Aorta (tissue), 5 donors: ENCODE measurements at regions not wholly inside any gene's neighbourhood (a gene's known extent, or its start where the extent isn't known, plus 50 kb on each side); places are given as distances from the start of the nearest gene placed in this dataset.

ENCODE experiments used
- ATAC-seq: fragments of 200-7000 bp; cut with Tn5 transposase; one replicate; pipeline ENCODE4 v1.9.1; 2022; ENCODE audit warnings: moderate library complexity; ENCODE audit not compliant: low FRiP score
- DNase-seq, 2 donors: peaks; one replicate each; pipeline ENCODE4 v3.0.0-alpha.2; 2020
- H3K27ac ChIP-seq, 2 donors: one replicate each; pipeline ENCODE4 v1.5.1; 2013; ENCODE audit warnings: low read length in 2 of 2, mild to moderate bottlenecking in 2 of 2, moderate library complexity in 2 of 2, control low read depth in 1 of 2, inconsistent platforms in 1 of 2, low read depth in 1 of 2
- H3K27me3 ChIP-seq, 2 donors: one replicate each; pipeline ENCODE4 v1.6.1; 2013; ENCODE audit warnings: control low read depth in 1 of 2, low read length in 1 of 2, mild to moderate bottlenecking in 1 of 2, moderate library complexity in 1 of 2; ENCODE audit not compliant: insufficient read depth in 2 of 2, control insufficient read depth in 1 of 2
- H3K36me3 ChIP-seq, 2 donors: one replicate each; pipeline ENCODE4 v1.6.1; 2013; ENCODE audit warnings: control low read depth in 1 of 2, low read length in 1 of 2, mild to moderate bottlenecking in 1 of 2; ENCODE audit not compliant: insufficient read depth in 2 of 2, control insufficient read depth in 1 of 2
- H3K4me1 ChIP-seq, 2 donors: one replicate each; pipeline ENCODE4 v1.6.1; 2013; ENCODE audit warnings: low read length in 2 of 2, control low read depth in 1 of 2, mild to moderate bottlenecking in 1 of 2, moderate library complexity in 1 of 2; ENCODE audit not compliant: insufficient read depth in 2 of 2, control insufficient read depth in 1 of 2
- H3K4me3 ChIP-seq, 2 donors: one replicate each; pipeline ENCODE4 v1.5.1; 2013; ENCODE audit warnings: low read length in 2 of 2, control low read depth in 1 of 2, mild to moderate bottlenecking in 1 of 2
- H3K9me3 ChIP-seq: one replicate; pipeline ENCODE4 v1.6.1; 2013; ENCODE audit warnings: mild to moderate bottlenecking, low read length; ENCODE audit not compliant: control insufficient read depth
- WGBS, 2 donors: extraction: QIAGEN DNeasy Blood & Tissue Kit; methylation state at CpG; one replicate each; pipeline ENCODE4 v1.1.7; 2013; 5-methylcytosine and 5-hydroxymethylcytosine counted together
- intact Hi-C, 2 donors: fragments of 100-400 bp; cut with DNase I; formaldehyde crosslinking; loops; one replicate each; pipeline versions ENCODE4 v1.14.2 to v1.15.0; 2022
- donor health status: healthy with polysubstance abuse.
- donor health status: Bipolar disorder and iron deficiency.
- donor health status: DM: no; HTN: no; CAD: no.
- donor health status: DM: no; HTN: no; CAD: no.
- donor health status: DM: yes; HTN: yes; CAD: no.

DNA sequence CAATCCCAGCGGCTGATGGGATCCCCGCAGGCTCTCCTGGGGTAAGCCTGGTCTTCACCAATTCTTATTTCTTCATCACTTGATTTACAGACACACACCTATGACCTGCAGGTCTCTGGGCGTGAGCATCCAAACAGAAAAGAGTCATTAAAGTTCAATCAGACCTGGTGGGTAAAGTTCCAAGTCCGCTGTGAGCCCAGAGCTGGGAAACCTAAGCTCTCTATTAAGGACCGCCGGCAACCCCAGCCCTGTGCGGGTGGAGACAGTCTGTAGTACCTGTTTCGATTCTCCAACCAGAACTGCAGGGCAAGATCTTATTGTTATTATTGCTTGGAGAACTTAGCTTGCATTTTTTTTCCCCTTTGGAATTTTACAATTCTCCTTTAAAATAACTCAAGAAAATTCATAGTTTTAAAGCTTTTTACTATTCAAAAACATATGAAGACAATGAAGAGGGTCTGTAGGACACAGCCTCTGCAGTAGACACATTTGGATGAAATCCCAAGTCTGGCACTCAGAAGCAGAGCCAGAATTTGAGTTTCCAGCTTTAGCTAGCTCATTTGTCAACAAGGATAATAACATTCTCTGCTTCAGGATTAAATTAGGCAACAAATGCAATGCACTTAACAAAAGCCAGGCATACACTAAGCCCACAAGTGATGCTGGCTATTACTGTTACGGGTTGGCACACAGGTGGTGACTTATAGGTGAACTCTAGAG lies 376.4 kb downstream of the INSIG2 start:
- intact Hi-C loops, result no loop called here
- DNase-seq (no peak), ATAC-seq (no peak)
- Histone ChIP-seq H3K4me1 (no peaks in the 10 kb centered on the region), H3K9me3 (peaks cover 2% of the 10 kb centered on the region), H3K36me3 (no peaks in the 10 kb centered on the region), H3K27ac (no peak overlapping the region), H3K4me3 (no peak overlapping the region), H3K27me3 (no peaks in the 10 kb centered on the region)
- WGBS, 2 donors, result 70 to 73% methylated on average over 9 of the region's 9 CpGs

- H3K36me3 ChIP-seq, result no peaks in the 10 kb centered on the region
- intact Hi-C loops, result no loop called here
- ATAC-seq, result no peak
- no peaks in the 10 kb centered on the region for H3K27me3 ChIP-seq
- H3K4me3 ChIP-seq, result no peak overlapping the region
- no peaks in the 10 kb centered on the region for H3K4me1 ChIP-seq
- WGBS, 2 donors, result 62 to 65% methylated on average over 3 of the region's 3 CpGs
- H3K9me3 ChIP-seq, result peaks cover 2% of the 10 kb centered on the region
- no peak for DNase-seq
- H3K27ac ChIP-seq, result no peak overlapping the region
These were observed 375.8 kb downstream of the INSIG2 start for GRCh38 chr2:118464046-118464445.

GRCh38 chr2:118460425-118460824 lies 372.2 kb downstream of the INSIG2 start:
- no peaks in the 10 kb centered on the region for H3K4me1 ChIP-seq
- H3K27me3 ChIP-seq, result no peaks in the 10 kb centered on the region
- H3K4me3 ChIP-seq, result no peak overlapping the region
- DNase-seq (no peak), ATAC-seq (no peak)
- no peak overlapping the region for H3K27ac ChIP-seq
- no peaks in the 10 kb centered on the region for H3K36me3 ChIP-seq
- WGBS, 2 donors, result 79 to 87% methylated on average over 5 of the region's 5 CpGs
- no peaks in the 10 kb centered on the region for H3K9me3 ChIP-seq
- intact Hi-C loops, result no loop called here

DNA sequence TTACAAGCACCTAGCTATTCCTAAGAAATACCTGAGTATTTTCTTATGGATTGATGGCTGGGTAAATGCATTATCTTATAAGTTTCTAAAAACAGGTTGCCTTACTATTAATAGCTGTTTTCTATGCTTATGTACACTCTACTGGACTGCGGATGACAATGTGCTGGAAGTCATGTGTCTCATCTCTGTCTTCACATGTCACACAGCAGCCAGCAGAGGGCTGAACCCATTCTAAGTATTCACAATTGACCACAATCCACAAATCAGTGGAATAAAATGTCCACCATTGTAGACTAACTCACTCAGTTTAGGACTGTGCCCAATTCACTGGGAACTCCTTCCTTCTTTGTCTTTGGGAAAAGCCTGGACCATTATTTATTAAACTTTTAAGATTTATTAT lies 371.2 kb downstream of the INSIG2 start:
- ATAC-seq (no peak), DNase-seq (no peak)
- H3K36me3 ChIP-seq, result no peaks in the 10 kb centered on the region
- no peaks in the 10 kb centered on the region for H3K27me3 ChIP-seq
- intact Hi-C loops, result no loop called here
- H3K27ac ChIP-seq, result no peak overlapping the region
- H3K4me1 ChIP-seq, result no peaks in the 10 kb centered on the region
- WGBS, 2 donors, result 79 to 86% methylated on average over 1 of the region's 1 CpG
- H3K9me3 ChIP-seq, result no peaks in the 10 kb centered on the region
- H3K4me3 ChIP-seq, result no peak overlapping the region

DNA sequence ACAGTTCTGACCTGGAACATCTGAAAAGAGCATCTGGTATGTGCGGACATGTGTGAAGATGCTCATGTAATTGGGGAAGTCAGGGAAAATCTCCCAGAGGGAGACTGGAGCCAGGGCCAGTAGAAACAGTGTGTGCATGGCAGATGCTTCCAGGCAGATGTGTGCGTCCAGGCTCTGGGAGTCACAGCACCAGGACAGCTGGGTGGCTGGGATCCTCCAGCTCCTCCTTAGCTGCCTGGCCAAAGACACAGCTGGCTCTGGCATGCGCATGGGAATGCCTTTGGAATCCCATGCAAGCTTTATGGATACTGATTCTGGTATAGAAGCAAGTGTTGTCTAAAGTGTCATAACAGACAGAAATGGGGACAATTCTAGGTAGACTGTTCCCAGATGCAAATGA lies 369.7 kb downstream of the INSIG2 start:
- 79 to 82% methylated on average over 2 to 3 of the region's 3 CpGs for WGBS, 2 donors
- DNase-seq (no peak), ATAC-seq (no peak)

DNA sequence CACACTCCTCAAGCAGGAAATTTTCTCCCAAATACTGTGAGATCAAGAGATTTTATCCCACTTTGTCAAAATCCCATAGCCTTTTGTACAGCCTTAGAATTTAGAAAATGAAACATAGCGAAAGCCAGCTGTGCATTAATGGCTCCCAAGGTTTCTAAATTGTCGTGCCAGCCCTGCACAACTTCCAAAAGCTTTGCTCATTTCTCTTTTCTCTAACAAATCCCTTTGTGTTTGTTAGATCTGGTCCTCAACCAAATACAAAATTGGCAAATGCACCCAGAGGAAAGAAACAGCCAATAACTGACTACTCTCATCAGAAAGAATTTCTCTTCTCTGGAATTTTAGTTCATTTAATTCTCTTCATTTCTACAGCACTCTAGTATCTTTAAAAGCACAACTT lies 361.1 kb downstream of the INSIG2 start:
- ATAC-seq, result no peak
- no peaks in the 10 kb centered on the region for H3K4me1 ChIP-seq
- intact Hi-C loops, result no loop called here
- H3K27me3 ChIP-seq, result no peaks in the 10 kb centered on the region
- H3K36me3 ChIP-seq, result no peaks in the 10 kb centered on the region
- no peak overlapping the region for H3K4me3 ChIP-seq
- WGBS, 2 donors, result 72 to 79% methylated on average over 2 of the region's 2 CpGs
- no peaks in the 10 kb centered on the region for H3K9me3 ChIP-seq
- no peak for DNase-seq
- H3K27ac ChIP-seq, result no peak overlapping the region

More for the DNA sequence above, 369.7 kb downstream of the INSIG2 start:
- no peak overlapping the region for H3K4me3 ChIP-seq
- H3K4me1 ChIP-seq, result no peaks in the 10 kb centered on the region
- intact Hi-C loops, result no loop called here
- H3K9me3 ChIP-seq, result no peaks in the 10 kb centered on the region
- H3K27me3 ChIP-seq, result no peaks in the 10 kb centered on the region
- no peak overlapping the region for H3K27ac ChIP-seq
- H3K36me3 ChIP-seq, result no peaks in the 10 kb centered on the region

DNA sequence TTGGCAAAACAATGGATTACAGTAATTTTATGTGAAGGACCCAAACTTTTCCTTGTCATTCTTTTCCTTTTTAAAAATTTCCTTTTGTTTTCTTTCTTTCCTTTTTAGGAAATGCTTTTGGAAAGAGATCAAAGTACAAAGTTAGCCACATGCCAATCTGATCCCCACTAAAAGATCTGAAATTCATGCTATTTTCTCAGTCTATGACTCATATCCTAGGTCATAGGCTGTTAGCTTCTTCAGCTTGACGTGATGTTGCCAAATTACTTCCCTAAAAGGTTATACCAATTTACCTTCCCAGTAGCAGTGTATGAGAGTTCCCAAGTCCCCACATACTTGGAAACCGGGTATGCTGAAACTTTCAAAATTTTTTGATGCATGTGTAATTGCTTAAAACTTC lies 355.3 kb downstream of the INSIG2 start:
- Histone ChIP-seq H3K36me3 (no peaks in the 10 kb centered on the region), H3K27me3 (peaks cover 0 to 2% of the 10 kb centered on the region in 2 donors), H3K9me3 (peaks cover 1% of the 10 kb centered on the region), H3K27ac (no peak overlapping the region), H3K4me1 (no peaks in the 10 kb centered on the region), H3K4me3 (no peak overlapping the region)
- intact Hi-C loops, result no loop called here
- 5 to 11% methylated on average over 2 of the region's 2 CpGs for WGBS, 2 donors
- DNase-seq (no peak), ATAC-seq (no peak)

DNA sequence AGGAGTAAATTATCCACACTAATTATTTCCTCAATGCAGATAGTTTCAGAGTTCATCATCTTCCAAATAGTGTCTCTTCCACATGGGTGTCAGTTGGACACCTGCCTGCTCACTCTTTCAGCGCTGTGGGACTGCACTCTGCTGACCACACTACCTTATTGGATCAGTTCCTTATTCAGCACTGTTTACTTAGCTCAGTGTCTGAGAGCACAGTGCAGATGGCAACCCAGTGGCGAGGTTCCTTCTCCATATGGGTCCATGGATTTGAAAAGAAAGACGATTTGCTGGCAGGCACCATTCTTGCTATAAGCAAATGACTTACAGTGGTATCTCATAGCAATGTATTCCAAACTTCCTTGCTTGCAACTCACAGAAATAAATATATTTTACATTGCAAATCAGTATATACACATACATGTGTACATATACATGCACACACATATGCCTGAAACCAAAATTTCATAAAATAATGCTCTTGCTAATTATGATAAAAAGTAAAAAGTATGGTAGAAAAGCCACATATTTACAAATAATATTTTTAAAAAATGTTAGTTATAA lies 354.8 kb downstream of the INSIG2 start:
- no peaks in the 10 kb centered on the region for H3K4me1 ChIP-seq
- no peak overlapping the region for H3K4me3 ChIP-seq
- ATAC-seq (no peak), DNase-seq (no peak)
- intact Hi-C loops, result no loop called here
- H3K27ac ChIP-seq, result no peak overlapping the region
- peaks cover 0 to 2% of the 10 kb centered on the region in 2 donors for H3K27me3 ChIP-seq
- 77 to 78% methylated on average over 3 of the region's 3 CpGs for WGBS, 2 donors
- peaks cover 1% of the 10 kb centered on the region for H3K9me3 ChIP-seq
- H3K36me3 ChIP-seq, result no peaks in the 10 kb centered on the region

DNA sequence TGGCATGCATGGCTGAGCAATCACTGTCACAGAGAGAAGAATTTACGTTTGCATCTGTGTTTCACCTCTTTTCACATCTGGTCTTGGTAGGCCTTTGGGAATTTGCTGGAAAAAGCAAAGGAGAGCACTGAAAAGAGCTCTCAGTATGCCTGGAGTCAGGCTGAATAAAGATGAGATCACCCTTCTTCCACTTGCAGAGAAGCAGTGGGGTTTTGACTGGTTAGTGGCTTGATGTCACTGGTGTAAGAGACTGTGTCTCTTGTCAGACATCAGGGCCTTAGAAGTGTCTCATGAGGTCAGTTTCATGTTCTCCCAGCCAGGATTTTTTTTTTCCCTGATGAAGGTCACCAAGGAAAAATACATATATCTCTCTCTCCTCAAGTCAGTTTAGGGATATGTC lies 353.8 kb downstream of the INSIG2 start:
- intact Hi-C loops, result no loop called here
- Histone ChIP-seq H3K36me3 (no peaks in the 10 kb centered on the region), H3K27me3 (peaks cover 0 to 2% of the 10 kb centered on the region in 2 donors), H3K4me3 (no peak overlapping the region), H3K4me1 (no peaks in the 10 kb centered on the region), H3K9me3 (peaks cover 1% of the 10 kb centered on the region), H3K27ac (no peak overlapping the region)
- ATAC-seq (no peak), DNase-seq (no peak)
- WGBS, 2 donors, result 25 to 39% methylated on average over 1 of the region's 1 CpG
